Endothelial cell (in vitro differentiated cells): ENCODE measurements at regions not wholly inside any gene's neighbourhood (a gene's known extent, or its start where the extent isn't known, plus 50 kb on each side); places are given as distances from the start of the nearest gene placed in this dataset.

Source experiments
- DNase-seq: peaks from one replicate; pipeline ENCODE4 v3.0.0; 2021; ENCODE audit warnings: low spot score
- H3K27ac Mint-ChIP-seq: one replicate; pipeline ENCODE4 v1.8.0; 2021; ENCODE audit warnings: mixed read lengths, inconsistent platforms; ENCODE audit not compliant: unreplicated experiment
- H3K27me3 Mint-ChIP-seq: one replicate; pipeline ENCODE4 v1.8.0; 2021; ENCODE audit warnings: mild to moderate bottlenecking, moderate library complexity, mixed read lengths, inconsistent platforms; ENCODE audit not compliant: unreplicated experiment
- H3K36me3 Mint-ChIP-seq: one replicate; pipeline ENCODE4 v1.8.0; 2021; ENCODE audit warnings: mild to moderate bottlenecking, low read depth, mixed read lengths, inconsistent platforms; ENCODE audit not compliant: unreplicated experiment
- H3K4me1 Mint-ChIP-seq: one replicate; pipeline ENCODE4 v1.8.0; 2021; ENCODE audit warnings: mild to moderate bottlenecking, mixed read lengths, inconsistent platforms; ENCODE audit not compliant: unreplicated experiment
- H3K4me3 Mint-ChIP-seq: one replicate; pipeline ENCODE4 v1.8.0; 2021; ENCODE audit warnings: mild to moderate bottlenecking, mixed read lengths, inconsistent platforms; ENCODE audit not compliant: unreplicated experiment
- H3K9me3 Mint-ChIP-seq: one replicate; pipeline ENCODE4 v1.8.0; 2021; ENCODE audit warnings: mixed read lengths, inconsistent platforms; ENCODE audit not compliant: unreplicated experiment
- TF ChIP-seq, protein P1 (sequence below): fragments of 200-600 bp; sonication (generic); IDR thresholded peaks from one replicate; pipeline ENCODE4 v1.5.0; 2021; ENCODE audit warnings: antibody characterized with exemption; ENCODE audit not compliant: unreplicated experiment

DNA sequence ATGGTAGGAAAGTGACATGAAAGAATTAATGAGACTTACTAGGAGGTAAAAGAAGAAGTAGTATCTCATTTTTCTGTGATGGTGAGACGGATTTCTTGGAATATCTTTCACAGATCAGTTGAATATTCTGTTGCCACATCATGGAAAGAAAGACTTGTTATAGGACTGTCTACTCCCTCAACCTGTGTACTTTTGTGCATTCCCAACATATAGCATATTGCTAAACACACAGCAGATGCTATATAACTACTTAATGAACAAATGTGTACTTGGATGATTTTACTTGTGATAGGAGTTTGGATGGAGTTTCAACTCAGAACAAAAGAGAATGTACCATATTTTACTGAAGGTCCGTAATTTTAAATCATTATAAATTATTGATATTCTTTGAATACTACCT lies 128.5 kb downstream of the LURAP1L start:
- no peak for DNase-seq
- H3K27me3 Mint-ChIP-seq = peaks cover 3% of the 10 kb centered on the region

DNA sequence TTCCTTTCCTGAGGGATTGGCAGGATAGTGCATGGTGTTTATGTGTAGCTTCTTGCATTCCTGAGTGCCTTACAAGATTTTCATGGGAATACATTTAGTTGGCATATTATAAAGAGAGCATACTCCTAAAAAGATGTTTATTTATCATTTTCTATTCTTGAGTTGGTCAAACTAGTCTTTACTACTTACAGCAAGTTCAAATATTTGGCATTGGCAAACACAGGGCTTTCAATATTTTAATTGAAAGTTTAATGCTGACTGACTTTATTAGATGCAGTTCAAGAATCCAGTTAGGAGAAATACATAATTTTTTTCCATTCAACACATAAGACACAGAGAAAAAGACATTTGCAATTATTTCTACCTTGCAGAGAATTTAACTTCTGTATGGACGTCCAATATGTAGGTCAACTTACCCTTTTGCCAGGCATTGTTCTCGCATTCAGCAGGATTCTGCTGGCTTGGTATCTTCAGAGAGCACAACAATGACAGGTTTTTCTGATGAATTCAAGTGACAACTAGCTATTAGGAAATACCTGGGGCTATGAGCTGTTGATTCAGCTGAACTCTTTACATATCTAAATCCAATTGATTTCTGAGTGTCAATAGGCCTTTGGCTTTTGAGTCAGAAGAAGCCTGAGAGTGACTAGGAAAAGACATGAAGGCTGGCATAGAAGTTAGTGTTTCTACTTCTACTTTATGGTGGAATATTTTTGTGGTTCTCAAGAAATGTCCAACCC lies 129.6 kb downstream of the LURAP1L start:
- H3K9me3 Mint-ChIP-seq = no peaks in the 10 kb centered on the region
- H3K4me3 Mint-ChIP-seq = no peak overlapping the region
- H3K4me1 Mint-ChIP-seq = no peaks in the 10 kb centered on the region
- DNase-seq = no peak
- TF ChIP-seq, protein P1, sequence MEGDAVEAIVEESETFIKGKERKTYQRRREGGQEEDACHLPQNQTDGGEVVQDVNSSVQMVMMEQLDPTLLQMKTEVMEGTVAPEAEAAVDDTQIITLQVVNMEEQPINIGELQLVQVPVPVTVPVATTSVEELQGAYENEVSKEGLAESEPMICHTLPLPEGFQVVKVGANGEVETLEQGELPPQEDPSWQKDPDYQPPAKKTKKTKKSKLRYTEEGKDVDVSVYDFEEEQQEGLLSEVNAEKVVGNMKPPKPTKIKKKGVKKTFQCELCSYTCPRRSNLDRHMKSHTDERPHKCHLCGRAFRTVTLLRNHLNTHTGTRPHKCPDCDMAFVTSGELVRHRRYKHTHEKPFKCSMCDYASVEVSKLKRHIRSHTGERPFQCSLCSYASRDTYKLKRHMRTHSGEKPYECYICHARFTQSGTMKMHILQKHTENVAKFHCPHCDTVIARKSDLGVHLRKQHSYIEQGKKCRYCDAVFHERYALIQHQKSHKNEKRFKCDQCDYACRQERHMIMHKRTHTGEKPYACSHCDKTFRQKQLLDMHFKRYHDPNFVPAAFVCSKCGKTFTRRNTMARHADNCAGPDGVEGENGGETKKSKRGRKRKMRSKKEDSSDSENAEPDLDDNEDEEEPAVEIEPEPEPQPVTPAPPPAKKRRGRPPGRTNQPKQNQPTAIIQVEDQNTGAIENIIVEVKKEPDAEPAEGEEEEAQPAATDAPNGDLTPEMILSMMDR = no peak
- no peaks in the 10 kb centered on the region for H3K36me3 Mint-ChIP-seq
- H3K27ac Mint-ChIP-seq = no peak overlapping the region
- peaks cover 3% of the 10 kb centered on the region for H3K27me3 Mint-ChIP-seq

More for the DNA sequence above, 128.5 kb downstream of the LURAP1L start:
- H3K4me3 Mint-ChIP-seq = no peak overlapping the region
- H3K27ac Mint-ChIP-seq = no peak overlapping the region
- H3K4me1 Mint-ChIP-seq = no peaks in the 10 kb centered on the region
- TF ChIP-seq, protein P1 = no peak
- H3K9me3 Mint-ChIP-seq = no peaks in the 10 kb centered on the region
- no peaks in the 10 kb centered on the region for H3K36me3 Mint-ChIP-seq

DNA sequence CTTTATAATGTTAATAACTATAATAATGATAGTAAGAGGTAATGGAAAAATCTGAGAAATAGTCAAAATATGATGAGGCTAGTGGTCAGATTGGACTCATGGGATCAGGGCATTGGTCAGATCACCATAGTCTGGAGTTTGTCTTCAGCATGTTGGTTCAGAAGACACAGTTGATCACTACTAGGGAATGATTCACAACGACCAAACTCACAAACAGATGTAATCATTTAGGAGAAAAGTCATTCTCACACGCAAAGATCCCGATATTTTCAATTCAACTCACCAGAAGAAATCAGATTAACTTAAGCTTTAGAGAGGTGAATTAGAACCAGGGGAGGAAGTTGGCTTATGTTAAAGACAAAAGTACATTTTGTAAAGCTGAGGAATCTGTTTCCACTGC lies 131.8 kb downstream of the LURAP1L start:
- Mint-ChIP-seq H3K9me3 (no peaks in the 10 kb centered on the region), H3K4me1 (no peaks in the 10 kb centered on the region), H3K36me3 (no peaks in the 10 kb centered on the region), H3K27ac (no peak overlapping the region), H3K4me3 (no peak overlapping the region), H3K27me3 (peaks cover 3% of the 10 kb centered on the region)
- TF ChIP-seq, protein P1 = no peak
- DNase-seq = no peak

DNA sequence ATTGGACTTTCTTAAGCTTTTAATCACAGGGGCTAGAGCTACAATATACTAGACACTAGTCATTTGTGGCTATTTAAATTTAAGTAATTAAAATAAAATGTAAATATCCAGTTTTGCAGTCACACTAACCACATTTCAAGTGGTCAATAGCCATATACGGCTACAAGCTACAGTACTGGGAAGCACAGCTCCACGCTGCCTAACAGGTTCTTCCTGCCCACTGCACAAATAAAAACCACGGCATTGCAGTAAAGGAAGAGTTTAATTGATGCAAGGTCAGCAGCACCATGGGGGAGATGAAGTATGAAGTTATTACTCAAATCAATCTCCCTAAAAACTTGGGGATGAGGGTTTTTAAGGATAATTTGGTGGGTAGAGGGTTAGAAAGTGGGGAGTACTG lies 134.1 kb downstream of the LURAP1L start:
- Mint-ChIP-seq H3K27me3 (peaks cover 2% of the 10 kb centered on the region), H3K4me1 (no peaks in the 10 kb centered on the region), H3K27ac (no peak overlapping the region), H3K36me3 (no peaks in the 10 kb centered on the region), H3K9me3 (no peaks in the 10 kb centered on the region), H3K4me3 (no peak overlapping the region)
- no peak for DNase-seq
- TF ChIP-seq, protein P1 = no peak

DNA sequence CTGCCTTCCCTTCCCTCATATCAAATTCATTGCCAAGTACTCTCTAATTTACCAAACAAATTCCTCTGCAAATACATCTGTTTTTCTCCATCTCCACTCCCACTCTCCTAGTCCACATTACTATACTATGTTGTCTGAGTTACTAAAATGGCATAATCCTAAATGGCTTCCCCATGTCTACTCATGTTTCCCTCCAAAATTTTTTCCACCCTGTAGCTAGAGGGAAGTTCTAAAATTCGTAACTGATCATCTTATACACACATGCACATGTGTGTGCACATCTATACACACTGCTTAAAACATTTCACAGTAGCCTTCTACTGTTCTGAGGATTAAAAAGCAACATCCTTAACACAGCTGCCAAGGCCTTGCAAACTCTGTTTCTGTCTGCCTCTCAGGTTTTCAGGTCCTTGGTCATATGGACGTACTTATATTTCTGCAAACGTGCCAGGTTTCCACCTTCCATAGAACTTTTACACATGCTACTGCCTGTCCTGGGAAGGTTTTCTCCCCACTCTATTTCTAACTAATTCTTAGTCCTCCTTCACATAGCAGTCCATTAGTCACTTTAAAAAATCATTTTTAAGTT lies 140.6 kb downstream of the LURAP1L start:
- no peaks in the 10 kb centered on the region for H3K27me3 Mint-ChIP-seq
- H3K36me3 Mint-ChIP-seq = no peaks in the 10 kb centered on the region
- TF ChIP-seq, protein P1 = no peak
- H3K4me3 Mint-ChIP-seq = no peak overlapping the region
- H3K27ac Mint-ChIP-seq = no peak overlapping the region
- DNase-seq = no peak
- H3K4me1 Mint-ChIP-seq = no peaks in the 10 kb centered on the region
- no peaks in the 10 kb centered on the region for H3K9me3 Mint-ChIP-seq
